ENCODE measurements at regions not wholly inside any gene's neighbourhood (a gene's known extent, or its start where the extent isn't known, plus 50 kb on each side); places are given as distances from the start of the nearest gene placed in this dataset.

DNA sequence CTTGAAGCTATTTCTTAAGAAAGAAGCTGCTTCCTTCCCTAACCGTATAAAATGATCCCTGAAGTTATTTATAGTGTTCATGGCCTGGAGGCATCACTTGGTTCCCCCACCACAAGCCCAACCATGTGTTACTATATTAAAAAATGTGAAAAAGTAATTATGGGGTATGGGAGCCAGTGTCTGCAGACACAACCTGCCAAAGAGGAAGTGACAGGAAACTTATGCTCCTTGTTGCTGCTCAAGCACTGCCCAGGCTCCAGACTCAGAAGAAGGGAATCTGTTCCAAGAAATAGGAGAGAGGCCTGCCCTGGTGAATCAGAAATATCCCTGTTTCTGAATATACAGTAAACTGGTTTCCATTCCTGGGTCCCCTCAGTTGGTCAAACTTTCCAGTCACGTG is 217.2 kb upstream of the BMP4 start:
- TF ChIP-seq POLR2A (IDR thresholded peaks at IDR 0.05; ENCODE audit: low read depth, low read length) (no peak), TAF1 (IDR thresholded peaks at IDR 0.05; ENCODE audit: borderline replicate concordance, low read depth, low read length) (no peak), POLR2AphosphoS5 (IDR thresholded peaks at IDR 0.05; ENCODE audit: low read depth, low read length) (no peak)

Measured in GM12892 (cell line).